SK-N-MC (cell line): ENCODE measurements at regions not wholly inside any gene's neighbourhood (a gene's known extent, or its start where the extent isn't known, plus 50 kb on each side); places are given as distances from the start of the nearest gene placed in this dataset.

Source experiments
- EZH2 ChIP-seq: fragments of 200-600 bp; sonication (generic); IDR thresholded peaks from one replicate; pipeline ENCODE4 v1.6.1; 2017; ENCODE audit warnings: antibody characterized with exemption
- POLR2AphosphoS5 ChIP-seq: IDR thresholded peaks from 2 replicates; pipeline ENCODE4 v1.6.1; 2012; ENCODE audit warnings: mild to moderate bottlenecking, low read depth, low read length, borderline replicate concordance

DNA sequence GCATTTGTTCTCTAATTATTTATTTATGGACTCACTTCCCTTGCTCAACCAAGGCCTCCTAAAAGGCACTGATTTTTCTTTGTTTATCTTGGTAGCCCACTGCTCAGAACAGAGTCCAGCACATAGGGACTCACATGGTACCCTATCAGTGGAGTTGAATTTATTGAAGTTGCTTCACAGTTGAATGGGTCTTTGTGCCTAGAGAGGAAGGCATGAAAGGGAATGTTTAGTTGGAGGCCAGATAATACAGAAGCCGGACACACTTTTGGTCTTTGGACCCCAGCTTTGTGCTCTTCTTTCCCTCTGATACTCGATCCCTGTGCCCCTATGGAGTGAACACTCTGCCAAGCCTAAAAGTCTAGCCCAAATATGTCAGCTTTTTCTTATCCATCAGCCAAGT is 429.0 kb downstream of the PRDM2 start:
- no peak for TF ChIP-seq EZH2
- no peak for TF ChIP-seq POLR2AphosphoS5
